PFSK-1 (cell line): ENCODE measurements at regions not wholly inside any gene's neighbourhood (a gene's known extent, or its start where the extent isn't known, plus 50 kb on each side); places are given as distances from the start of the nearest gene placed in this dataset.

Experiments used
- FOXP2 ChIP-seq: optimal IDR thresholded peaks from 2 replicates; pipeline ENCODE3; 2011; ENCODE audit warnings: borderline replicate concordance, control low read depth, inconsistent platforms; ENCODE audit not compliant: insufficient read depth; ENCODE audit errors: extremely low read length, extremely low read depth
- POLR2AphosphoS5 ChIP-seq: IDR thresholded peaks from 2 replicates; pipeline ENCODE4 v1.6.1; 2012; ENCODE audit warnings: low read depth, mild to moderate bottlenecking, control low read depth, low read length, moderate library complexity
- SIN3A ChIP-seq: IDR thresholded peaks from 2 replicates; pipeline ENCODE4 v1.6.1; 2012; ENCODE audit warnings: mild to moderate bottlenecking, low read length, moderate library complexity, borderline replicate concordance; ENCODE audit not compliant: insufficient read depth
- TAF1 ChIP-seq: IDR thresholded peaks from 2 replicates; pipeline ENCODE4 v1.6.1; 2012; ENCODE audit warnings: low read length, control low read depth, borderline replicate concordance; ENCODE audit not compliant: insufficient read depth
- TF ChIP-seq, protein P1 (sequence below), 2 experiments: IDR thresholded peaks; 2 replicates each; pipeline versions ENCODE4 v1.6.1 to v1.8.0; 2011 to 2012; ENCODE audit warnings: low read depth in 2 of 2, low read length in 2 of 2, control low read depth in 1 of 2, inconsistent platforms in 1 of 2, mild to moderate bottlenecking in 1 of 2, moderate library complexity in 1 of 2; ENCODE audit not compliant: insufficient read depth in 1 of 2

DNA sequence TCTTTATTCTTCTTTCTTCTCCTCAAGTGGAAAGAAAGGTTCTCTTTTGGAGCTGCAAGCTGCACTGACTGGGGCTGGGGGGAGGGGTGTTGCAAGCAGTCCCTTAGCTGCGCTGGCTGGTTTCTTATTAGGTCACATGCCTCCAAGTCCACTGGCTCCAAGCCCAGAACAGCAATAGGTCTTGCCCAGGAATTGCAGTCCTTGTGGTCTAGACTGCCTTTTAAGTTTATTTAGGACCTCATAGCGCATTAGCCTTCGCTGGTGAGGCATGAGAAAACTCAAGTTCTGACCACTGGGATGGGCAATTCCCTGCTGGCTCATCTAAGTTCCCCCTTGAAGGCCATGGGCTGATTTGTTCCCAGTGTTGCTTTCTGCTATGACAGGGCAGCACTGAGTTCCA lies 138.6 kb upstream of the SCN7A start:
- TF ChIP-seq, protein P1, sequence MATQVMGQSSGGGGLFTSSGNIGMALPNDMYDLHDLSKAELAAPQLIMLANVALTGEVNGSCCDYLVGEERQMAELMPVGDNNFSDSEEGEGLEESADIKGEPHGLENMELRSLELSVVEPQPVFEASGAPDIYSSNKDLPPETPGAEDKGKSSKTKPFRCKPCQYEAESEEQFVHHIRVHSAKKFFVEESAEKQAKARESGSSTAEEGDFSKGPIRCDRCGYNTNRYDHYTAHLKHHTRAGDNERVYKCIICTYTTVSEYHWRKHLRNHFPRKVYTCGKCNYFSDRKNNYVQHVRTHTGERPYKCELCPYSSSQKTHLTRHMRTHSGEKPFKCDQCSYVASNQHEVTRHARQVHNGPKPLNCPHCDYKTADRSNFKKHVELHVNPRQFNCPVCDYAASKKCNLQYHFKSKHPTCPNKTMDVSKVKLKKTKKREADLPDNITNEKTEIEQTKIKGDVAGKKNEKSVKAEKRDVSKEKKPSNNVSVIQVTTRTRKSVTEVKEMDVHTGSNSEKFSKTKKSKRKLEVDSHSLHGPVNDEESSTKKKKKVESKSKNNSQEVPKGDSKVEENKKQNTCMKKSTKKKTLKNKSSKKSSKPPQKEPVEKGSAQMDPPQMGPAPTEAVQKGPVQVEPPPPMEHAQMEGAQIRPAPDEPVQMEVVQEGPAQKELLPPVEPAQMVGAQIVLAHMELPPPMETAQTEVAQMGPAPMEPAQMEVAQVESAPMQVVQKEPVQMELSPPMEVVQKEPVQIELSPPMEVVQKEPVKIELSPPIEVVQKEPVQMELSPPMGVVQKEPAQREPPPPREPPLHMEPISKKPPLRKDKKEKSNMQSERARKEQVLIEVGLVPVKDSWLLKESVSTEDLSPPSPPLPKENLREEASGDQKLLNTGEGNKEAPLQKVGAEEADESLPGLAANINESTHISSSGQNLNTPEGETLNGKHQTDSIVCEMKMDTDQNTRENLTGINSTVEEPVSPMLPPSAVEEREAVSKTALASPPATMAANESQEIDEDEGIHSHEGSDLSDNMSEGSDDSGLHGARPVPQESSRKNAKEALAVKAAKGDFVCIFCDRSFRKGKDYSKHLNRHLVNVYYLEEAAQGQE (IDR thresholded peaks at IDR 0.05; ENCODE audit: insufficient read depth in 1 of 2, low read depth in 2 of 2, low read length in 2 of 2): 0 out of 4 replicates have a peak, but pooled peaks of 1 of the 2 experiments have one; percentile 38
- TF ChIP-seq TAF1: no peak
- TF ChIP-seq POLR2AphosphoS5: no peak
- no peak for TF ChIP-seq FOXP2
- TF ChIP-seq SIN3A: no peak

DNA sequence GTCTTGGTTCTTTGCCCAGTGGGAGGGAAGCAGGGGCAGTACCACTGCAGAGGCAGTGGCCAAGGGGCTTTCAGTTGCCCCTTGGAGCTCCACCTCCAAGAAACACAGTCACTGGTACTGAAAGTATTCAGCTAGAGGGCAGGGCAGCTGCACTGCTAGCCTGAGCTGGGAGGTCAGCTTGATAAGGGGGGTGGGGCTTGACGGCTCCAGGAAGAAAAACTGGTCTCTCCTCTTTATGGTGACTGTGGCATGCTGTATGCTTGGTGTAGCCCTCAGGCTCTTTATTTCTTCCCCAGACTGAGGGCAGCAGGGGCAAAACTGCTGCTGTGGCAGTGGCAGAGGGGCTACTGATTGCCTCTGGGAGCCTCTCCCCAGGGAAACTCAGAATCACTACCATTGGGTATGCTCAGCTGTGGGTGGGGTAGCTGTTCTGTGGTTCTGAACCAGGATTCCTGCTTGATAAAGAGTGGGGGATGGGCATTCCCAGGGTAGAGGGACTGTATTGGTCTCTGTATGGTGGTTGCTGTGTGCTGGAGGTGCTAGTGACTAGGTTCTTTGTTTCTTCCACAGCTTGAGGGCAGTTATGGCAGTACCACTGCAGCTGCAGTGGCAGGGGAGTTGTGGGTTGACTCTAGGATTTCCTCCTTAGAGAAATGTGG lies 134.6 kb upstream of the SCN7A start:
- TF ChIP-seq SIN3A (no peak), POLR2AphosphoS5 (no peak), FOXP2 (no peak)

DNA sequence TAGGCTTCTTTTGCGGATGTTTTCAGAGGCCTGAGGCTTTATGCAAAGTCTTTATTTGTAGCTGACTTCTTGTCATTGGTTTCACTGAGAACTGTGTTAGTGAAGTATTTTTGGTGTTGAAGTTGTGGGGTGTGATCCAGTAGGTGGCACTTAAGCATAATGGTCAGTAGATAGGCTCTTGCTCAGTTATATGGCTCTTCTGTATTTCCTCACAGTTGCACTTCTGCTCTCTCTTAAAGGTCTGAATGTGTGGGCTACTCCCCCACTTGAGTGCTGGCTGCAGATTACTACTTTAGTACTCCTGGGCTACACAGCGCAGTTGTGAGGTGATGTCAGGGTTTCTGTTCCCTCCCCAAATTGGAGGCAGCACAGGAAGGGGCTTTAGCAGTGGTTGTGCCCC lies 133.8 kb upstream of the SCN7A start:
- TF ChIP-seq TAF1 (no peak), FOXP2 (no peak), SIN3A (no peak), POLR2AphosphoS5 (no peak)
- TF ChIP-seq, protein P1 (IDR thresholded peaks at IDR 0.05; ENCODE audit: insufficient read depth in 1 of 2, low read depth in 2 of 2, low read length in 2 of 2): no peak

DNA sequence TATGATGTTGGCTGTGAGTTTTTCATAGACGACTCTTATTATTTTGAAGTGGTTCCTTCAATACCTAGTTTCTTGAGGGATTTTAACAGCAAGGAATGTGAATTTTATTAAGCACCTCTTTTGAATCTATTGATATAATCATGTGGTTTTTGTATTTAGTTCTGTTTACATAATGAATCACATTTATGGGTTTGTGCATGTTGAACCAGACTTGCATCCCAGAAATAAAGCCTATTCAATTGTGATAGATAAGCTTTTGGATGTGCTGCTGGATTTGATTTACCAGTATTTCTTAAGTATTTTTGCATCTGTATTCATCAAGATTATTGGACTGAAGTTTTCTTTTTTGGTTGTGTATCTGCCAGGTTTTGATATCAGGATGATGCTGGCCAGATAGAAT lies 131.6 kb upstream of the SCN7A start:
- TF ChIP-seq FOXP2 (no peak), SIN3A (no peak), POLR2AphosphoS5 (no peak), TAF1 (no peak)
- TF ChIP-seq, protein P1 (IDR thresholded peaks at IDR 0.05; ENCODE audit: insufficient read depth in 1 of 2, low read depth in 2 of 2, low read length in 2 of 2): no peak

GRCh38 chr2:166614503-166614902 lies 120.5 kb upstream of the SCN7A start:
- TF ChIP-seq SIN3A (no peak), FOXP2 (no peak), POLR2AphosphoS5 (no peak), TAF1 (no peak)
- TF ChIP-seq, protein P1 (IDR thresholded peaks at IDR 0.05; ENCODE audit: insufficient read depth in 1 of 2, low read depth in 2 of 2, low read length in 2 of 2): no peak
